HL-60 (cell line): ENCODE measurements at regions not wholly inside any gene's neighbourhood (a gene's known extent, or its start where the extent isn't known, plus 50 kb on each side); places are given as distances from the start of the nearest gene placed in this dataset.

Source experiments
- CTCF ChIP-seq: IDR thresholded peaks from one replicate; pipeline ENCODE4 v1.5.1; 2011; ENCODE audit warnings: low read length, control low read depth, inconsistent platforms; ENCODE audit not compliant: insufficient read depth
- GABPA ChIP-seq: IDR thresholded peaks from 2 replicates; pipeline ENCODE4 v1.6.1; 2012; ENCODE audit warnings: low read depth
- POLR2AphosphoS5 ChIP-seq: IDR thresholded peaks from 2 replicates; pipeline ENCODE4 v1.6.1; 2012; ENCODE audit warnings: low read depth

GRCh38 chr9:82761027-82761426, 301.9 kb downstream of the RASEF start:
- TF ChIP-seq POLR2AphosphoS5 = no peak
- no peak for TF ChIP-seq CTCF
- no peak for TF ChIP-seq GABPA
